ENCODE measurements at regions not wholly inside any gene's neighbourhood (a gene's known extent, or its start where the extent isn't known, plus 50 kb on each side); places are given as distances from the start of the nearest gene placed in this dataset.

GRCh38 chr1:79613046-79613445, 606.5 kb upstream of the ADGRL4 start:
- POLR2A ChIA-PET = no interaction called here
- H3K36me3 Mint-ChIP-seq (ENCODE audit: low read depth) = no peaks in the 10 kb centered on the region
- H3K27me3 Mint-ChIP-seq = no peaks in the 10 kb centered on the region
- CTCF ChIA-PET = interaction anchor here (0.6 kb wide), 2 partner anchors 161 to 1108 kb away, joined by 3 to 4 read pairs; no protein-coding TSS in a partner anchor
- DNase-seq = no peak
- H3K4me1 Mint-ChIP-seq = no peaks in the 10 kb centered on the region
- no peak overlapping the region for H3K27ac Mint-ChIP-seq
- H3K4me3 Mint-ChIP-seq = no peak overlapping the region
- H3K9me3 Mint-ChIP-seq = peaks cover 2% of the 10 kb centered on the region

- POLR2A ChIA-PET = no interaction called here
- H3K9me3 Mint-ChIP-seq = no peaks in the 10 kb centered on the region
- H3K27ac Mint-ChIP-seq = no peak overlapping the region
- no peak overlapping the region for H3K4me3 Mint-ChIP-seq
- no peaks in the 10 kb centered on the region for H3K4me1 Mint-ChIP-seq
- CTCF ChIA-PET = no interaction called here
- no peaks in the 10 kb centered on the region for H3K27me3 Mint-ChIP-seq
- H3K36me3 Mint-ChIP-seq (ENCODE audit: low read depth) = no peaks in the 10 kb centered on the region
- DNase-seq = no peak
Measured at GRCh38 chr1:79604490-79605198, 598.1 kb upstream of the ADGRL4 start.

GRCh38 chr1:79603843-79604242, 597.3 kb upstream of the ADGRL4 start:
- POLR2A ChIA-PET = no interaction called here
- H3K36me3 Mint-ChIP-seq (ENCODE audit: low read depth) = no peaks in the 10 kb centered on the region
- H3K27me3 Mint-ChIP-seq = no peaks in the 10 kb centered on the region

GRCh38 chr1:79599257-79599656, 592.7 kb upstream of the ADGRL4 start:
- H3K27me3 Mint-ChIP-seq = no peaks in the 10 kb centered on the region
- peaks cover 7% of the 10 kb centered on the region for H3K9me3 Mint-ChIP-seq
- POLR2A ChIA-PET = no interaction called here
- CTCF ChIA-PET = no interaction called here
- H3K4me3 Mint-ChIP-seq = no peak overlapping the region
- no peak overlapping the region for H3K27ac Mint-ChIP-seq
- no peaks in the 10 kb centered on the region for H3K4me1 Mint-ChIP-seq
- no peak for DNase-seq
- no peaks in the 10 kb centered on the region for H3K36me3 Mint-ChIP-seq (ENCODE audit: low read depth)

More at GRCh38 chr1:79603843-79604242, 597.3 kb upstream of the ADGRL4 start:
- CTCF ChIA-PET = no interaction called here
- no peak for DNase-seq
- no peak overlapping the region for H3K27ac Mint-ChIP-seq
- no peaks in the 10 kb centered on the region for H3K9me3 Mint-ChIP-seq
- H3K4me1 Mint-ChIP-seq = no peaks in the 10 kb centered on the region
- no peak overlapping the region for H3K4me3 Mint-ChIP-seq

- no peak overlapping the region for H3K4me3 Mint-ChIP-seq
- no peaks in the 10 kb centered on the region for H3K4me1 Mint-ChIP-seq
- POLR2A ChIA-PET = no interaction called here
- CTCF ChIA-PET = no interaction called here
- H3K9me3 Mint-ChIP-seq = peaks cover 7% of the 10 kb centered on the region
- no peaks in the 10 kb centered on the region for H3K36me3 Mint-ChIP-seq (ENCODE audit: low read depth)
- no peak overlapping the region for H3K27ac Mint-ChIP-seq
- DNase-seq = no peak
- H3K27me3 Mint-ChIP-seq = no peaks in the 10 kb centered on the region
Measured at GRCh38 chr1:79595931-79596330, 589.4 kb upstream of the ADGRL4 start.

GRCh38 chr1:79594121-79594698, 587.7 kb upstream of the ADGRL4 start:
- ChIA-PET CTCF (no interaction called here), POLR2A (no interaction called here)
- Mint-ChIP-seq H3K4me3 (no peak overlapping the region), H3K36me3 (ENCODE audit: low read depth) (no peaks in the 10 kb centered on the region), H3K4me1 (no peaks in the 10 kb centered on the region), H3K27ac (no peak overlapping the region), H3K27me3 (no peaks in the 10 kb centered on the region), H3K9me3 (peaks cover 7% of the 10 kb centered on the region)
- no peak for DNase-seq

- ChIA-PET POLR2A (no interaction called here), CTCF (no interaction called here)
- Mint-ChIP-seq H3K27ac (no peak overlapping the region), H3K9me3 (peaks cover 7% of the 10 kb centered on the region), H3K4me3 (no peak overlapping the region), H3K4me1 (no peaks in the 10 kb centered on the region), H3K27me3 (no peaks in the 10 kb centered on the region), H3K36me3 (ENCODE audit: low read depth) (no peaks in the 10 kb centered on the region)
- DNase-seq = no peak
Measured at GRCh38 chr1:79592707-79593106, 586.2 kb upstream of the ADGRL4 start.

GRCh38 chr1:79588719-79589118, 582.2 kb upstream of the ADGRL4 start:
- Mint-ChIP-seq H3K9me3 (peaks cover 2% of the 10 kb centered on the region), H3K27ac (no peak overlapping the region), H3K4me1 (no peaks in the 10 kb centered on the region), H3K27me3 (no peaks in the 10 kb centered on the region), H3K36me3 (ENCODE audit: low read depth) (no peaks in the 10 kb centered on the region), H3K4me3 (no peak overlapping the region)
- ChIA-PET CTCF (no interaction called here), POLR2A (no interaction called here)
- DNase-seq = no peak

GRCh38 chr1:79587229-79587628, 580.7 kb upstream of the ADGRL4 start:
- H3K27ac Mint-ChIP-seq = no peak overlapping the region
- H3K4me3 Mint-ChIP-seq = no peak overlapping the region
- POLR2A ChIA-PET = no interaction called here
- no peaks in the 10 kb centered on the region for H3K36me3 Mint-ChIP-seq (ENCODE audit: low read depth)
- no peak for DNase-seq
- CTCF ChIA-PET = no interaction called here
- H3K9me3 Mint-ChIP-seq = peaks cover 2% of the 10 kb centered on the region
- H3K27me3 Mint-ChIP-seq = no peaks in the 10 kb centered on the region
- H3K4me1 Mint-ChIP-seq = no peaks in the 10 kb centered on the region

- POLR2A ChIA-PET = no interaction called here
- no peak overlapping the region for H3K27ac Mint-ChIP-seq
Measured at GRCh38 chr1:79585801-79586200, 579.3 kb upstream of the ADGRL4 start.

GRCh38 chr1:79575424-79575823, 568.9 kb upstream of the ADGRL4 start:
- no peaks in the 10 kb centered on the region for H3K27me3 Mint-ChIP-seq
- no peak for DNase-seq

More at GRCh38 chr1:79585801-79586200, 579.3 kb upstream of the ADGRL4 start:
- peaks cover 2% of the 10 kb centered on the region for H3K9me3 Mint-ChIP-seq
- no peak overlapping the region for H3K4me3 Mint-ChIP-seq
- CTCF ChIA-PET = no interaction called here
- H3K36me3 Mint-ChIP-seq (ENCODE audit: low read depth) = no peaks in the 10 kb centered on the region
- no peak for DNase-seq
- no peaks in the 10 kb centered on the region for H3K4me1 Mint-ChIP-seq
- no peaks in the 10 kb centered on the region for H3K27me3 Mint-ChIP-seq

GRCh38 chr1:79568411-79568810, 561.9 kb upstream of the ADGRL4 start:
- Mint-ChIP-seq H3K4me1 (no peaks in the 10 kb centered on the region), H3K36me3 (ENCODE audit: low read depth) (no peaks in the 10 kb centered on the region), H3K4me3 (no peak overlapping the region), H3K27me3 (no peaks in the 10 kb centered on the region), H3K9me3 (peaks cover 3% of the 10 kb centered on the region), H3K27ac (no peak overlapping the region)
- ChIA-PET CTCF (no interaction called here), POLR2A (no interaction called here)
- DNase-seq = no peak

More at GRCh38 chr1:79575424-79575823, 568.9 kb upstream of the ADGRL4 start:
- Mint-ChIP-seq H3K27ac (no peak overlapping the region), H3K36me3 (ENCODE audit: low read depth) (no peaks in the 10 kb centered on the region), H3K4me3 (no peak overlapping the region), H3K4me1 (no peaks in the 10 kb centered on the region), H3K9me3 (peaks cover 3% of the 10 kb centered on the region)
- CTCF ChIA-PET = no interaction called here
- POLR2A ChIA-PET = no interaction called here

GRCh38 chr1:79561521-79561978, 555.0 kb upstream of the ADGRL4 start:
- no peak for DNase-seq
- Mint-ChIP-seq H3K27ac (no peak overlapping the region), H3K4me1 (no peaks in the 10 kb centered on the region), H3K4me3 (no peak overlapping the region), H3K36me3 (ENCODE audit: low read depth) (no peaks in the 10 kb centered on the region), H3K27me3 (no peaks in the 10 kb centered on the region), H3K9me3 (peaks cover 4% of the 10 kb centered on the region)
- POLR2A ChIA-PET = no interaction called here
- CTCF ChIA-PET = no interaction called here

GRCh38 chr1:79556189-79556588, 549.7 kb upstream of the ADGRL4 start:
- H3K36me3 Mint-ChIP-seq (ENCODE audit: low read depth) = no peaks in the 10 kb centered on the region
- H3K27me3 Mint-ChIP-seq = no peaks in the 10 kb centered on the region
- POLR2A ChIA-PET = no interaction called here
- no peaks in the 10 kb centered on the region for H3K4me1 Mint-ChIP-seq
- CTCF ChIA-PET = no interaction called here
- peaks cover 4% of the 10 kb centered on the region for H3K9me3 Mint-ChIP-seq
- no peak overlapping the region for H3K27ac Mint-ChIP-seq
- H3K4me3 Mint-ChIP-seq = no peak overlapping the region
- DNase-seq = no peak
